SK-N-SH (cell line): ENCODE measurements at regions not wholly inside any gene's neighbourhood (a gene's known extent, or its start where the extent isn't known, plus 50 kb on each side); places are given as distances from the start of the nearest gene placed in this dataset.

Source experiments
- CTCF ChIA-PET: fragments of 300-600, 350-600 bp; formaldehyde crosslinking; extraction: SDS; loops from one replicate; lab custom pipeline; 2021; lab: Yijun Ruan, JAX
- POLR2A ChIA-PET: fragments of 350-600 bp; sonication (Branson Sonifier 250); formaldehyde crosslinking; extraction: SDS; loops from one replicate; lab custom pipeline; 2020; ENCODE audit warnings: antibody characterized with exemption, inconsistent platforms; lab: Yijun Ruan, JAX
- DNase-seq: peaks from one replicate; pipeline ENCODE4 v3.0.0; 2012
- H2AFZ ChIP-seq: fragments of 200-600 bp; sonication (generic); 2 replicates; pipeline ENCODE4 v1.8.1; 2016; ENCODE audit warnings: antibody characterized with exemption, mild to moderate bottlenecking, low read depth
- H3F3A ChIP-seq: fragments of 200-600 bp; sonication (generic); replicated peaks from 2 replicates; pipeline ENCODE3; 2016; ENCODE audit warnings: antibody characterized with exemption, mild to moderate bottlenecking; ENCODE audit not compliant: insufficient read depth
- H3K27ac ChIP-seq, 2 experiments: fragments of 200-500 bp in 1 of 2; fragments of 200-600 bp in 1 of 2; sonication (Bioruptor generic) in 1 of 2; sonication (generic), shearing (Covaris generic) in 1 of 2; 2 replicates each; pipeline versions ENCODE4 v1.5.1 to v1.6.1; 2014 to 2016; ENCODE audit warnings: low read depth in 2 of 2, inconsistent platforms in 1 of 2, low read length in 1 of 2, mild to moderate bottlenecking in 1 of 2, mixed read lengths in 1 of 2
- H3K27me3 ChIP-seq: fragments of 200-600 bp; sonication (generic), shearing (Covaris generic); 2 replicates; pipeline ENCODE4 v1.6.1; 2016; ENCODE audit warnings: mixed run types; ENCODE audit not compliant: insufficient read depth
- H3K36me3 ChIP-seq, 2 experiments: fragments of 200-500 bp in 1 of 2; fragments of 200-600 bp in 1 of 2; sonication (Bioruptor generic) in 1 of 2; sonication (generic) in 1 of 2; replicated peaks in 1 of 2; 2 replicates each; pipeline versions ENCODE3 to v1.5.1; 2014 to 2016; ENCODE audit warnings: low read length in 1 of 2, mild to moderate bottlenecking in 1 of 2; ENCODE audit not compliant: insufficient read depth in 2 of 2, control insufficient read depth in 1 of 2
- H3K4me1 ChIP-seq, 2 experiments: fragments of 200-500 bp in 1 of 2; fragments of 200-600 bp in 1 of 2; sonication (Bioruptor generic) in 1 of 2; sonication (generic), shearing (Covaris generic) in 1 of 2; 2 replicates each; pipeline versions ENCODE4 v1.5.1 to v1.6.1; 2014 to 2016; ENCODE audit warnings: low read depth in 1 of 2, low read length in 1 of 2, mixed run types in 1 of 2; ENCODE audit not compliant: insufficient read depth in 2 of 2, control insufficient read depth in 1 of 2
- H3K4me2 ChIP-seq: fragments of 200-600 bp; sonication (generic), shearing (Covaris generic); 2 replicates; pipeline ENCODE4 v1.6.1; 2017; ENCODE audit warnings: mixed run types
- H3K4me3 ChIP-seq, 2 experiments: fragments of 200-500 bp in 1 of 2; fragments of 200-600 bp in 1 of 2; sonication (Bioruptor generic) in 1 of 2; sonication (generic), shearing (Covaris generic) in 1 of 2; 2 replicates each; pipeline versions ENCODE4 v1.5.1 to v1.8.1; 2014 to 2016; ENCODE audit warnings: low read depth in 2 of 2, inconsistent platforms in 1 of 2, low read length in 1 of 2, mild to moderate bottlenecking in 1 of 2, mixed read lengths in 1 of 2, moderate library complexity in 1 of 2
- H3K79me2 ChIP-seq: fragments of 200-600 bp; sonication (generic); 2 replicates; pipeline ENCODE4 v1.8.1; 2017; ENCODE audit warnings: mild to moderate bottlenecking; ENCODE audit not compliant: insufficient read depth
- H3K9ac ChIP-seq: fragments of 200-600 bp; sonication (generic); 2 replicates; pipeline ENCODE4 v1.6.1; 2017; ENCODE audit warnings: mixed run types
- H3K9me2 ChIP-seq: fragments of 200-600 bp; sonication (generic); 2 replicates; pipeline ENCODE4 v1.6.1; 2017; ENCODE audit warnings: mixed run types
- H3K9me3 ChIP-seq: fragments of 200-600 bp; sonication (generic); 2 replicates; pipeline ENCODE4 v1.6.1; 2017; ENCODE audit warnings: mixed run types, mild to moderate bottlenecking, moderate library complexity
- H4K20me1 ChIP-seq: fragments of 200-600 bp; sonication (generic); 2 replicates; pipeline ENCODE4 v1.6.1; 2017; ENCODE audit warnings: mild to moderate bottlenecking, mixed run types; ENCODE audit not compliant: insufficient read depth
- EP300 ChIP-seq, 2 experiments: IDR thresholded peaks; 2 replicates each; pipeline versions ENCODE4 v1.4.0 to v1.6.1; 2012; ENCODE audit warnings: borderline replicate concordance in 1 of 2, low read depth in 1 of 2, low read length in 1 of 2
- FOSL2 ChIP-seq: IDR thresholded peaks from 2 replicates; pipeline ENCODE4 v1.4.0; 2012; ENCODE audit warnings: low read depth, mild to moderate bottlenecking, moderate library complexity, borderline replicate concordance
- FOXJ3 ChIP-seq: sonication (generic); formaldehyde crosslinking; IDR thresholded peaks from 2 replicates; pipeline ENCODE4 v1.5.1; 2020; ENCODE audit warnings: mild to moderate bottlenecking, missing genetic modification reagents
- FOXM1 ChIP-seq: IDR thresholded peaks from 2 replicates; pipeline ENCODE4 v1.4.0; 2012; ENCODE audit warnings: low read depth, mild to moderate bottlenecking
- JUND ChIP-seq: IDR thresholded peaks from 2 replicates; pipeline ENCODE4 v1.4.0; 2012
- MXI1 ChIP-seq: IDR thresholded peaks from 2 replicates; pipeline ENCODE4 v1.6.1; 2012; ENCODE audit warnings: mild to moderate bottlenecking, low read depth, low read length, improper control_type of control experiment
- NFIC ChIP-seq: IDR thresholded peaks from 2 replicates; pipeline ENCODE4 v1.4.0; 2012; ENCODE audit warnings: borderline replicate concordance
- RFX5 ChIP-seq: IDR thresholded peaks from 2 replicates; pipeline ENCODE4 v1.6.1; 2012; ENCODE audit warnings: mild to moderate bottlenecking, improper control_type of control experiment, low read length
- RXRA ChIP-seq: IDR thresholded peaks from 2 replicates; pipeline ENCODE4 v1.4.0; 2012; ENCODE audit warnings: low read depth, mild to moderate bottlenecking, borderline replicate concordance
- TAF1 ChIP-seq: IDR thresholded peaks from 2 replicates; pipeline ENCODE4 v1.6.1; 2012; ENCODE audit warnings: low read depth, mild to moderate bottlenecking, low read length, moderate library complexity, borderline replicate concordance
- TCF12 ChIP-seq: IDR thresholded peaks from 2 replicates; pipeline ENCODE4 v1.4.0; 2012
- WGBS: methylation state at CpG from one replicate; pipeline ENCODE4 v1.1.6; 2017; ENCODE audit warnings: low lambda C conversion rate; 5-methylcytosine and 5-hydroxymethylcytosine counted together
- TF ChIP-seq, protein P1 (sequence below): fragments of 150-350 bp; IDR thresholded peaks from 2 replicates; pipeline ENCODE4 v1.6.1; 2017; ENCODE audit warnings: antibody characterized with exemption, low read length, low read depth, borderline replicate concordance
- TF ChIP-seq, protein P2 (sequence below): IDR thresholded peaks from 2 replicates; pipeline ENCODE4 v1.4.0; 2012; ENCODE audit warnings: low read depth
- TF ChIP-seq, protein P3 (sequence below): IDR thresholded peaks from 2 replicates; pipeline ENCODE4; 2012
- TF ChIP-seq, protein P4 (sequence below): IDR thresholded peaks from 2 replicates; pipeline ENCODE4 v1.6.1; 2012; ENCODE audit warnings: mild to moderate bottlenecking, low read depth, low read length, moderate library complexity

DNA sequence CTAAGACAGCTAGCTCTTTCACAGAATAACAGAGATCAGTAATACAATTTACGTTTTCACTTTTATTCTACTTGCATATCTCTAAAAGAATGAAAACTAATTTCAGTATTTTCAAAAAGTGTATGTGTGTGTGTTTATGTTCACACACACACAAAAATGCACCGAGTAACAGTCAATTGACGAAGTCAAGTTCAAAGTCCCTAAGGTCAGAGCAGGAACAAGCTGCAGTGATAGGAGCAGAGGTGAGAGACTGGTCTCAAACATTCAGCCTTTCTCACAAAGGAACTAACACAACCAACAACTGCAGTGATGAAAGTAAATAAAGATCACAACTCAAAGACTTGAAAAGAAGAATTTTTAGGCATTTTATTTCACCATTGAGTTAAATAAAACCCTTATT is 429.7 kb downstream of the C12orf50 start:
- ChIA-PET POLR2A (no interaction called here), CTCF (no interaction called here)
- no peak overlapping the region for H3K4me2 ChIP-seq
- no peak overlapping the region for H3K9ac ChIP-seq
- peak overlapping the region; percentile 42; the same call in 1 of the 2 replicates for H2AFZ ChIP-seq
- H3K4me1 ChIP-seq: no peaks in the 10 kb centered on the region; a peak in 2 of 4 replicates
- H3K79me2 ChIP-seq: no peaks in the 10 kb centered on the region
- no peaks in the 10 kb centered on the region for H3F3A ChIP-seq
- H4K20me1 ChIP-seq: no peaks in the 10 kb centered on the region
- H3K4me3 ChIP-seq: no peak overlapping the region
- no peak overlapping the region for H3K27ac ChIP-seq
- H3K27me3 ChIP-seq: no peaks in the 10 kb centered on the region
- DNase-seq: no peak
- WGBS: 82% methylated on average over 3 of the region's 3 CpGs
- no peaks in the 10 kb centered on the region for H3K9me3 ChIP-seq
- no peak for TF ChIP-seq MXI1
- TF ChIP-seq EP300 (IDR thresholded peaks at IDR 0.05; ENCODE audit: borderline replicate concordance in 1 of 2, low read depth in 1 of 2, low read length in 1 of 2): no peak
- TF ChIP-seq, protein P1, sequence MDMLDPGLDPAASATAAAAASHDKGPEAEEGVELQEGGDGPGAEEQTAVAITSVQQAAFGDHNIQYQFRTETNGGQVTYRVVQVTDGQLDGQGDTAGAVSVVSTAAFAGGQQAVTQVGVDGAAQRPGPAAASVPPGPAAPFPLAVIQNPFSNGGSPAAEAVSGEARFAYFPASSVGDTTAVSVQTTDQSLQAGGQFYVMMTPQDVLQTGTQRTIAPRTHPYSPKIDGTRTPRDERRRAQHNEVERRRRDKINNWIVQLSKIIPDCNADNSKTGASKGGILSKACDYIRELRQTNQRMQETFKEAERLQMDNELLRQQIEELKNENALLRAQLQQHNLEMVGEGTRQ: no peak
- TF ChIP-seq, protein P2, sequence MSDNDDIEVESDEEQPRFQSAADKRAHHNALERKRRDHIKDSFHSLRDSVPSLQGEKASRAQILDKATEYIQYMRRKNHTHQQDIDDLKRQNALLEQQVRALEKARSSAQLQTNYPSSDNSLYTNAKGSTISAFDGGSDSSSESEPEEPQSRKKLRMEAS: no peak
- TF ChIP-seq FOXM1: no peak
- no peak for TF ChIP-seq FOSL2
- TF ChIP-seq, protein P3, sequence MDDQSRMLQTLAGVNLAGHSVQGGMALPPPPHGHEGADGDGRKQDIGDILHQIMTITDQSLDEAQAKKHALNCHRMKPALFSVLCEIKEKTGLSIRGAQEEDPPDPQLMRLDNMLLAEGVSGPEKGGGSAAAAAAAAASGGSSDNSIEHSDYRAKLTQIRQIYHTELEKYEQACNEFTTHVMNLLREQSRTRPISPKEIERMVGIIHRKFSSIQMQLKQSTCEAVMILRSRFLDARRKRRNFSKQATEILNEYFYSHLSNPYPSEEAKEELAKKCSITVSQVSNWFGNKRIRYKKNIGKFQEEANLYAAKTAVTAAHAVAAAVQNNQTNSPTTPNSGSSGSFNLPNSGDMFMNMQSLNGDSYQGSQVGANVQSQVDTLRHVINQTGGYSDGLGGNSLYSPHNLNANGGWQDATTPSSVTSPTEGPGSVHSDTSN: no peak
- no peak for TF ChIP-seq FOXJ3 (CRISPR knock-in tag)
- no peak for TF ChIP-seq TAF1
- TF ChIP-seq RXRA: no peak
- TF ChIP-seq NFIC: no peak
- no peak for TF ChIP-seq TCF12
- no peak for TF ChIP-seq RFX5
- no peaks in the 10 kb centered on the region for H3K36me3 ChIP-seq
- H3K9me2 ChIP-seq: no peaks in the 10 kb centered on the region

DNA sequence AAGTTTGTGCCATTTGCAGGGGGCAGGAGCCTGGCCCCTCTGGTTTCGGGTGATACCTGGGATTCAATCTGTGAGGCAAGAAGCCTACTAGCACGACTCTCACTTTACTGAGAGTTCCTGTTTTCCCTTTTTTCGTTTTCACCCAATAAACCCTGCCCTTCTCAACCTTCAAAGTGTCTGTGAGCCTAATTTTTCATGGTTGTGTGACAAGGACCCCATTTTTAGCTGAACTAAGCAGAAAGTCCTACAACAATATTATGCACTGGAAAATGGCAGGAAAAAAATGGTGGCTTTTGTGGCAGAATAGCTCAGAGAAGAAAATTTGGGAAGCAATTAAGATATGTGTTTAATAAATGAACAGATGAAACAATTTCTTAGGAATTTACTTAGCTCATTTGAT is 432.1 kb downstream of the C12orf50 start:
- Histone ChIP-seq H3K79me2 (no peaks in the 10 kb centered on the region), H2AFZ (no peak overlapping the region), H3F3A (no peaks in the 10 kb centered on the region), H3K4me2 (no peak overlapping the region), H4K20me1 (no peaks in the 10 kb centered on the region), H3K9ac (no peak overlapping the region), H3K36me3 (no peaks in the 10 kb centered on the region), H3K27ac (no peak overlapping the region), H3K27me3 (no peaks in the 10 kb centered on the region), H3K4me3 (no peak overlapping the region), H3K9me3 (no peaks in the 10 kb centered on the region), H3K9me2 (no peaks in the 10 kb centered on the region), H3K4me1 (no peaks in the 10 kb centered on the region; a peak in 2 of 4 replicates)
- CTCF ChIA-PET: interaction anchor here (1.6 kb wide), 1 partner anchor 60 kb away, joined by 3 read pairs; no protein-coding TSS in a partner anchor
- 85% methylated on average over 3 of the region's 3 CpGs for WGBS
- POLR2A ChIA-PET: no interaction called here
- TF ChIP-seq FOSL2: no peak
- TF ChIP-seq, protein P2: no peak
- TF ChIP-seq NFIC: no peak
- no peak for TF ChIP-seq JUND
- TF ChIP-seq, protein P1: no peak
- TF ChIP-seq, protein P4, sequence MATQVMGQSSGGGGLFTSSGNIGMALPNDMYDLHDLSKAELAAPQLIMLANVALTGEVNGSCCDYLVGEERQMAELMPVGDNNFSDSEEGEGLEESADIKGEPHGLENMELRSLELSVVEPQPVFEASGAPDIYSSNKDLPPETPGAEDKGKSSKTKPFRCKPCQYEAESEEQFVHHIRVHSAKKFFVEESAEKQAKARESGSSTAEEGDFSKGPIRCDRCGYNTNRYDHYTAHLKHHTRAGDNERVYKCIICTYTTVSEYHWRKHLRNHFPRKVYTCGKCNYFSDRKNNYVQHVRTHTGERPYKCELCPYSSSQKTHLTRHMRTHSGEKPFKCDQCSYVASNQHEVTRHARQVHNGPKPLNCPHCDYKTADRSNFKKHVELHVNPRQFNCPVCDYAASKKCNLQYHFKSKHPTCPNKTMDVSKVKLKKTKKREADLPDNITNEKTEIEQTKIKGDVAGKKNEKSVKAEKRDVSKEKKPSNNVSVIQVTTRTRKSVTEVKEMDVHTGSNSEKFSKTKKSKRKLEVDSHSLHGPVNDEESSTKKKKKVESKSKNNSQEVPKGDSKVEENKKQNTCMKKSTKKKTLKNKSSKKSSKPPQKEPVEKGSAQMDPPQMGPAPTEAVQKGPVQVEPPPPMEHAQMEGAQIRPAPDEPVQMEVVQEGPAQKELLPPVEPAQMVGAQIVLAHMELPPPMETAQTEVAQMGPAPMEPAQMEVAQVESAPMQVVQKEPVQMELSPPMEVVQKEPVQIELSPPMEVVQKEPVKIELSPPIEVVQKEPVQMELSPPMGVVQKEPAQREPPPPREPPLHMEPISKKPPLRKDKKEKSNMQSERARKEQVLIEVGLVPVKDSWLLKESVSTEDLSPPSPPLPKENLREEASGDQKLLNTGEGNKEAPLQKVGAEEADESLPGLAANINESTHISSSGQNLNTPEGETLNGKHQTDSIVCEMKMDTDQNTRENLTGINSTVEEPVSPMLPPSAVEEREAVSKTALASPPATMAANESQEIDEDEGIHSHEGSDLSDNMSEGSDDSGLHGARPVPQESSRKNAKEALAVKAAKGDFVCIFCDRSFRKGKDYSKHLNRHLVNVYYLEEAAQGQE: no peak
- no peak for DNase-seq
